BLaER1 treated with 17β-estradiol and CSF1 and Interleukin-3, amounts not matched to agents 10 nM and 100 nM (cell line): ENCODE measurements at regions not wholly inside any gene's neighbourhood (a gene's known extent, or its start where the extent isn't known, plus 50 kb on each side); places are given as distances from the start of the nearest gene placed in this dataset.
A peak's percentile ranks its signal among the peaks of the same experiment; 100 is the strongest.

Source experiments
- H3K27ac ChIP-seq, 11 experiments: shearing (Covaris generic); formaldehyde crosslinking; 2 replicates each; pipeline ENCODE4 v1.8.1; 2022
- H3K27me3 ChIP-seq, 11 experiments: shearing (Covaris generic); formaldehyde crosslinking; 2 replicates each; pipeline ENCODE4 v1.8.1; 2022
- H3K36me3 ChIP-seq, 11 experiments: shearing (Covaris generic); formaldehyde crosslinking; 2 replicates each; pipeline ENCODE4 v1.8.1; 2022
- H3K4me1 ChIP-seq, 10 experiments: shearing (Covaris generic); formaldehyde crosslinking; 2 replicates each; pipeline ENCODE4 v1.8.1; 2022
- H3K4me2 ChIP-seq, 11 experiments: shearing (Covaris generic); formaldehyde crosslinking; 2 replicates each; pipeline ENCODE4 v1.8.1; 2022
- H3K4me3 ChIP-seq, 10 experiments: shearing (Covaris generic); formaldehyde crosslinking; 2 replicates each; pipeline ENCODE4 v1.8.1; 2022
- H3K9ac ChIP-seq, 11 experiments: shearing (Covaris generic); formaldehyde crosslinking; 2 replicates each; pipeline ENCODE4 v1.8.1; 2022
- H3K9me3 ChIP-seq, 11 experiments: shearing (Covaris generic); formaldehyde crosslinking; replicated peaks in 1 of 11; 2 replicates each; pipeline ENCODE4 v1.8.1; 2022
- H4K20me1 ChIP-seq, 11 experiments: shearing (Covaris generic); formaldehyde crosslinking; 2 replicates each; pipeline ENCODE4 v1.8.1; 2022
- Cebpa-rat ChIP-seq, 11 experiments: shearing (Covaris generic); IDR thresholded peaks; 2 replicates each; pipeline ENCODE4 v1.8.1; 2022

DNA sequence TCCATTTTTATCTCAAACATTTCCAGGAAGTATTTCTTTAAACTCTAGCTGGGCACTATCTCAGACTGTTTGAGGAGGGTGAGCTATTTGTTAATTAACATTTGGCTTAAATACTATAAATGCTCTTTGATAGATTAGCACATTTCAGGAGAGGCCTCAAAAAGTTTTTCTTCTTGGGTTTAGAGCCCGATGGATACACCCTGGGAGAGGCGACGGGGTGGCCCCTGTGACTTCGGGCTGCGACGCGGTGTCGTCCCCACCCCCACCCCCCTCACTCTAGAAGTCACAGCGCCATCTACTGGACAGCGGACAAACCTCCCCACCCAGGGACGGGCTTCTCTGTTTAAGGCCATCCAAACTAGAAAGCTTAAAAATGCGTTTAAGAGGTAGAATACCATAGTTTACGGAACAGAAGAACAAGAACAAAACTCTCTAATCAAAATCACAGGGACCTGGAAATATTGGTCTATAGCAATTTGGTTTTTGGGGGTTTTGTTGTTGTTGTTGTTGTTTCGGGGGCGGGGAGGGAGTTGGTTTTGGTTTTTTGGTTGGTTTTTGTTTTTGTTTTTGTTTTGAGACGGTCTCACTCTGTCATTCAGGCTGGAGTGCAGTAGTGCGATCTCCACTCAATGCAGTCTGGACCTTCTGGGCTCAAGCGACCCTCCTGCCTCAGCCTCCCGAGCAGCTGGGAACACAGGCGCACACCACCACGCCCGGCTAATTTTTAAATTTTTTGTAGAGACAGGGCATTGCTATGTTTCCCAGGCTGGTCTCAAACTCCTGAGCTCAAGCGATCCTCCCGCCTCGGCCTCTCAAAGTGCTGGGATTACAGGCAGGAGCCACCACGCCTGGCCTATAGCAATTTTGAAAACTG, 254.4 kb downstream of the C16orf95 start:
- Histone ChIP-seq H3K4me3 (peak overlapping the region in 4 of 10 experiments; percentile 29 to 44 (median 32); a peak in 4 of 20 replicates), H3K9me3 (no peaks in the 10 kb centered on the region), H3K9ac (peak overlapping the region in 2 of 11 experiments; percentile 15 to 28; a peak in 2 of 22 replicates), H3K27ac (no peak overlapping the region), H3K4me1 (peaks cover 14 to 30% (median 23%) of the 10 kb centered on the region in 10 experiments), H3K4me2 (peak overlapping the region; percentile 30 to 85 (median 58); a peak in 20 of 22 replicates), H4K20me1 (no peaks in the 10 kb centered on the region), H3K36me3 (no peaks in the 10 kb centered on the region), H3K27me3 (no peaks in the 10 kb centered on the region)
- TF ChIP-seq Cebpa-rat (IDR thresholded peaks at IDR 0.05): no peak

DNA sequence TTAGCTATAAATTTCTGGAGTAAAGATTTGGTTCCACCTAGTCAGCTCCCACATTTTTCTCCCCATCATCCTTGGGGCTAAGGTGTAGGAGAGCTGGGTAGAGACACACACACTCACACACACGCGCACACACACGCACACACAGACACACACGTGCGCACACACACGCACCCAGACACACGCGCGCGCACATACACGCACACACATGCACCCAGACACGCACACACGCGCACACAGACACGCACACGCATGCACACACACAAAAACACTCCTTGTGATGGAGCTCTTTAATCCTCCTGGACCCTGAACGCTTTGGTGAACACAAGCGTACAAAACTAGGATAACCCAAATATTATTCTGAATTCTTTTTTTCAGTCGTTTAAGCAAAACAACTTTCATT, 253.6 kb downstream of the C16orf95 start:
- no peak overlapping the region for H3K27ac ChIP-seq
- no peaks in the 10 kb centered on the region for H3K27me3 ChIP-seq
- TF ChIP-seq Cebpa-rat (IDR thresholded peaks at IDR 0.05): no peak
- H3K36me3 ChIP-seq: no peaks in the 10 kb centered on the region
- no peak overlapping the region for H3K4me2 ChIP-seq
- H3K4me3 ChIP-seq: no peak overlapping the region
- H3K4me1 ChIP-seq: peaks cover 14 to 30% (median 23%) of the 10 kb centered on the region in 10 experiments
- no peaks in the 10 kb centered on the region for H4K20me1 ChIP-seq
- no peak overlapping the region for H3K9ac ChIP-seq
- no peaks in the 10 kb centered on the region for H3K9me3 ChIP-seq

DNA sequence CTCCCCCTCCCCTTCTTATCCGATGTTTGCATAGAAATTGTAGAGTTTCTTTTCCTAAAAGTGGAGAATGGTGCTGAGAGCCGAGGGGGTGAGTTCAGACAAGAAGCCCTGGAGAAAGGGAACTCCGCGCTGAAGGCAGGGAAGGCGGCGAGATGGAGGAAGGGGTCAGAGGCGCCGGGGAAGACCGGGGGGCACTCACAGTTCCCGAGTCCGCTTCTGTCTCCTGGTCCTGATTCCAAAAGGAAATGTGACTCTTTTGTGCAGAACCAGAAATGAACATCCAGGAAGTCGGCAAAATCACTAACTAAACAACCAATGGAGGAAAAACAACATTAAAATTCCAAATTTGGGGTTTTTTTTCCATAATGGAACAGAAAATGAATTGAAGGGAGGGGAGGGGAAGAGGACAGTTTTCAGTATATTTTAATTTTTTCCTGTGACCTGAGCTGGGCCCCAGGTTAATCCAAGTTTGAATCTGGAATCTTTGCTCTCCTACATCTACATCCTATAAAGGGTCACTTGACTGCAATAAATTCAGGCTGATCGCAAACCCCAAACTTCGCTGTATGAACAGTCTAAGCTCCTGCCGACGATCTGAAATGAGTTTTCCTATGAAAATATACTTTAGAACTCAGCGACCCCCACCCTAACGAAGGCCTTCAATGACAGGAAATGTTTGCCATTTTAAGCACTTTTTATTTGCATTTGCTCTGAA, 252.3 kb downstream of the C16orf95 start:
- Histone ChIP-seq H3K4me2 (peak overlapping the region; percentile 50 to 75 (median 62)), H3K4me1 (peaks cover 14 to 30% (median 23%) of the 10 kb centered on the region in 10 experiments)

DNA sequence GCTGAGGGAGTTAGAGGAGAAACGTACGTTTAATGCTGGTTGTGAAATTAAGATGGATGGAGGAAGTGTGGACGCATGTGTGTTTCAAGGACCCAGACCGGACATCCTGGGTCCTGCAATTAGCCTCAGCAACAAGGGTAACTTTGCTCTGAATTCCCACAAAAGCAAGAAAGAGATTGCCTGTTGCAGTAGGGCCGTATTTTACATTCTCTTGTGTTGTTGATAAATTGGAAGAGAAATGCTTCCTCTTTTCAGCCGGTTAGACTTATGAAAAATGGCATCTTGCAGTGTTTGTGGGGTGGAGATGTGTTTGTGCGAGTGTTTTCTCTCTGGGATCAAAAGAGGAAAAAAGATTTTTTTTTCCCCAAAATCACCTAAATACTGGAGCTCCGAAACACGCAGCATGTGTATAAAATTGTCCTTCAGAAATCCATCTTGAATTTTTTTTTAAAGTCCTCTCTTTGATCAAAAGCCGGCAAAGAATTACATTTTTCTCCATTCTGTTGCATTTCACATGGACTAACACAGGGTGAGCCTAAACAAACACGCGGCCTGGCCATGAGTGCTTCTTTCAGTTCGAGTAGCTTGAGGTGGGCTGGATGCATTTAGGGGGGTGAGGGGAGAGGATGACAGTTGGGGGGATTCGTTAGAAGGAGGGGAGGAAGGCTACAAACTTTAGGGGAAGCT, 251.6 kb downstream of the C16orf95 start:
- H3K36me3 ChIP-seq: no peaks in the 10 kb centered on the region
- H3K27me3 ChIP-seq: no peaks in the 10 kb centered on the region
- H3K4me1 ChIP-seq: peaks cover 14 to 30% (median 23%) of the 10 kb centered on the region in 10 experiments
- peak overlapping the region; percentile 50 to 75 (median 62) for H3K4me2 ChIP-seq
- peak overlapping the region in 10 of 11 experiments; percentile 17 to 78 (median 62); a peak in 17 of 22 replicates for H3K27ac ChIP-seq
- H4K20me1 ChIP-seq: no peaks in the 10 kb centered on the region
- TF ChIP-seq Cebpa-rat (IDR thresholded peaks at IDR 0.05): peak in 1 of 11 experiments; percentile 14; a peak in 1 of 22 replicates
- no peaks in the 10 kb centered on the region for H3K9me3 ChIP-seq
- H3K4me3 ChIP-seq: no peak overlapping the region
- H3K9ac ChIP-seq: peak overlapping the region in 8 of 11 experiments; percentile 5 to 58 (median 36); a peak in 11 of 22 replicates

More for the DNA sequence above, 252.3 kb downstream of the C16orf95 start:
- H3K27ac ChIP-seq: peak overlapping the region in 10 of 11 experiments; percentile 17 to 78 (median 62); a peak in 17 of 22 replicates
- no peaks in the 10 kb centered on the region for H3K36me3 ChIP-seq
- TF ChIP-seq Cebpa-rat (IDR thresholded peaks at IDR 0.05): no peak
- no peaks in the 10 kb centered on the region for H4K20me1 ChIP-seq
- H3K4me3 ChIP-seq: no peak overlapping the region
- no peaks in the 10 kb centered on the region for H3K9me3 ChIP-seq
- H3K9ac ChIP-seq: peak overlapping the region in 8 of 11 experiments; percentile 5 to 58 (median 36); a peak in 8 of 22 replicates
- H3K27me3 ChIP-seq: no peaks in the 10 kb centered on the region

- H3K4me3 ChIP-seq: no peak overlapping the region
- H3K4me2 ChIP-seq: peak overlapping the region; percentile 50 to 75 (median 62); a peak in 20 of 22 replicates
- H4K20me1 ChIP-seq: no peaks in the 10 kb centered on the region
- no peak for TF ChIP-seq Cebpa-rat (IDR thresholded peaks at IDR 0.05)
- H3K4me1 ChIP-seq: peaks cover 14 to 30% (median 23%) of the 10 kb centered on the region in 10 experiments
- H3K9me3 ChIP-seq: no peaks in the 10 kb centered on the region
- peak overlapping the region in 2 of 11 experiments; percentile 53 to 58; a peak in 1 of 22 replicates for H3K9ac ChIP-seq
- H3K36me3 ChIP-seq: no peaks in the 10 kb centered on the region
- no peaks in the 10 kb centered on the region for H3K27me3 ChIP-seq
- H3K27ac ChIP-seq: peak overlapping the region in 9 of 11 experiments; percentile 17 to 78 (median 64); a peak in 15 of 22 replicates
These were observed 250.8 kb downstream of the C16orf95 start for GRCh38 chr16:87066133-87067002.

- Histone ChIP-seq H3K4me1 (peaks cover 14 to 30% (median 23%) of the 10 kb centered on the region in 10 experiments), H3K9ac (no peak overlapping the region), H3K9me3 (no peaks in the 10 kb centered on the region), H3K4me3 (no peak overlapping the region), H3K27ac (peak overlapping the region in 1 of 11 experiments; percentile 67; a peak in 1 of 22 replicates), H3K4me2 (no peak overlapping the region), H4K20me1 (no peaks in the 10 kb centered on the region), H3K36me3 (no peaks in the 10 kb centered on the region), H3K27me3 (no peaks in the 10 kb centered on the region)
- TF ChIP-seq Cebpa-rat (IDR thresholded peaks at IDR 0.05): no peak
These were observed 250.1 kb downstream of the C16orf95 start for GRCh38 chr16:87067003-87067556.

GRCh38 chr16:87067836-87068761, 249.1 kb downstream of the C16orf95 start:
- Histone ChIP-seq H3K36me3 (no peaks in the 10 kb centered on the region), H3K27me3 (no peaks in the 10 kb centered on the region), H3K9me3 (no peaks in the 10 kb centered on the region)

More at GRCh38 chr16:87067836-87068761, 249.1 kb downstream of the C16orf95 start:
- H3K4me1 ChIP-seq: peaks cover 14 to 26% (median 21%) of the 10 kb centered on the region in 10 experiments
- no peak overlapping the region for H3K4me2 ChIP-seq
- H3K27ac ChIP-seq: no peak overlapping the region
- no peaks in the 10 kb centered on the region for H4K20me1 ChIP-seq
- no peak overlapping the region for H3K4me3 ChIP-seq
- TF ChIP-seq Cebpa-rat (IDR thresholded peaks at IDR 0.05): no peak
- no peak overlapping the region for H3K9ac ChIP-seq
